Right kidney (tissue), 1 donor: ENCODE measurements at regions not wholly inside any gene's neighbourhood (a gene's known extent, or its start where the extent isn't known, plus 50 kb on each side); places are given as distances from the start of the nearest gene placed in this dataset.

Experiments used
- DNase-seq: peaks from one replicate; pipeline ENCODE4 v3.0.0-alpha.2; 2016

DNA sequence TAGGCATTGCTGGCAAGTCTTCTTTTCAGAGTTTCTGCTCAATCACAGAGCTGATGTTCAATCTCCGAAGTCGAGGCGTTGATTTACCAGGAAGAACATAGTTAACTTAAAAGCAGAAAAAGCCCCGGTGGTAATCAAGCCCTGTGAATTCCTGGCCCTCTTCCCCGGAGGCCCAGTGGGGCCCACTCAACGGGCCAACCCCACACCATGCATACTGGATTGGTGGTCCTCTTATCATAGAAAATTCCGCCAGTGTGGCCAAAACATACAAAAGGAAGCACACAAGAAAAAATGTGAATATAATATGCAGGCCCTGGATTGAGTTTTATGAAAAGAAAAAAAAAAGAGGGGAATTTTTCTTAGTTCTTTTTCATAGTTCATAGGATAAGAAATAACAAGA lies 873.0 kb upstream of the NR2F2 start:
- no peak for DNase-seq

DNA sequence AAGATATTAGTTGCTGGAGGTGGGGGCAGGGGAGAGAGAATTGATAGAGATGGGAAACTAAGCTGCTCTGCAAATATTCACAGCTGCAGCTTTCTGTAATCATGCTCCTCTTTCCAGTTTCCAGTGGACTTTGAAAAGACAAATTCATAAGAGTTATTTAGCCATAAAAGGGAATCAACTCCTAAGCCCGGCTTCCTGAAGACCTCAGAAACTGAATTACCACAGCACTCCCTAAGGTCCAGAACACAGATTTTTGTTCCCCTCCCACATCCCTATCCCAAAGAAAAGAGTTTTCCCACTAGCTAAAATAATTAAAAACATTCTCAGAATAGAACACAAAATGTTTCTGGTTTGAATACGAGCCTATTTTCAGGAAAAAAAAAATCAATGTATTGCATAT lies 871.8 kb upstream of the NR2F2 start:
- DNase-seq = no peak

DNA sequence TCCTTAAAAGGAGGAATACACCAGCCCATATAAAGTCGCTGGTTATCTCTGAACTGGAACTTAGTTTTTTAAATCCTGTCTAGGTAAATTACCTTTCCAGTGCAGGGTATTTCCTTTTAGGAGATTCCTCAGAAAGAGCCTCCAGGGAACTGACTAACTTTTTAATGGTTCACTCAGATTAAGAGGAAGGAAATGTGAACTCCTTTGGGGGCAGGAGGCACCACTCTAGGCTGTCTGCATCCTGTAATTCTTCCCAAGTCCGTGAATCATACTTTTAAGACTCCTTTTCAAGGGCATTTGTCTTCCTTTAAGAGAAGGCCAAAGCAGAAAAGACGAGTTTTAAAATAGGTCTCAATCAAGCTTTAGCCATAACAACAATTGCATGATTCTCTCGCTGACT lies 871.2 kb upstream of the NR2F2 start:
- no peak for DNase-seq

DNA sequence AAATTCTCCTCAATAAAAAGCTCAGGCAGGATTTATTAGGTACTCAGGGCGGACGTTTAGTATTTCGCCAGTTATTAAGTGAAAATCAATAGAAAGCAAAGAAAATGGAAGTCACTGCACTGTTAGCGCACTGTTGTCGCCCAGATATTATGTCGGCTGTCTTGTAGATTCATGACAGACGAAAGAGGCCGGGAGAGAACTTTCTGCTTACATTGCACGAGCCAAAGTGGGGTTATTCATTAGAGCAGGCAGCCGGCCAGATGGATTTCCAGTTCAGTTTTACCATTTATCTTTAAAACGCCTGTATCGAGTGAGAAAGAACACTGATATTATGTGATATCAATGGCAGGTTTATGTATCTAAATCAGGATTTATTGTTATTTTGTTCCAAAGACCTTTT lies 866.0 kb upstream of the NR2F2 start:
- no peak for DNase-seq

DNA sequence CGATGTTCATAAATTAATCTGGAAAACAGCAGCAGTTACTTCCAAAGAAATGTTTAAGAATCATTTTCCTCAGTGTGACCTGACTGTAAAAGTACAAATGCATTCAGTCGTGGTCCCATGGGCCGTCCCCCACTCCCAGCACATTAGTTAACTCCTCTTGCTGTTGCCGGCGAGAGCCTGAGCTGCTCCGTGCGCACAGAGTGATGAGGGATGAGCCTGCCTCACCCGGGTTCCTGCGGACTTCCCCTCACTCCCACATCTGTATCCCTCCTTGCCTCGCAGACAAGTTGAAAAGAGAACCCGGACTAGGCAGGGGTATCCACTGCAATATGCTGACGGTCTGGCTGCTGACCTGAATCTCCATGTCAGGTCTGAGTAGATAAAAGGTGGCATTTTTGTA lies 861.7 kb upstream of the NR2F2 start:
- DNase-seq = no peak

DNA sequence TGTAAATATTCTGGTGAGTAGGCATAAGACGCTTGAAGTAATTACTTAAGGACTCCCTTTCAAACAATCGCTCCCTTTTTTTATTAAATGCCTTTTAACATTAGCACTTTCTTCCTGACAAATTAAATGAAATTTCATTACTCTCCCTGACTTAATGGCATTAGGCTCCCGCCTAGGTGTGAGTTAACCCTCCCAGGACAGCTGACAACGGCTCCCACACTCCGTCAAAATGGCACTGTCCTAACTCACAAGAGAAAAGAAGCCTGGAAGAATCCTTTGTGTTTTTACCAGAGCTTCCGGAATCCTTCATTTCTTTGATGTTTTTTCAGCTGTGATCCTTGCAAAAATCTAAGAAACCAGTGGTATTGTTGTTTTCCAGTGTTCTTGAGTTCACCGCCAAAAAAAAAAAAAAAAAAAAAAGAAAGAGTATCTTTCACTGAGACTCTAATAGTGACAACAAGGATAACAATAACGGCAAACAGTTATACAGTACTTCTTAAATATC lies 861.0 kb upstream of the NR2F2 start:
- no peak for DNase-seq

DNA sequence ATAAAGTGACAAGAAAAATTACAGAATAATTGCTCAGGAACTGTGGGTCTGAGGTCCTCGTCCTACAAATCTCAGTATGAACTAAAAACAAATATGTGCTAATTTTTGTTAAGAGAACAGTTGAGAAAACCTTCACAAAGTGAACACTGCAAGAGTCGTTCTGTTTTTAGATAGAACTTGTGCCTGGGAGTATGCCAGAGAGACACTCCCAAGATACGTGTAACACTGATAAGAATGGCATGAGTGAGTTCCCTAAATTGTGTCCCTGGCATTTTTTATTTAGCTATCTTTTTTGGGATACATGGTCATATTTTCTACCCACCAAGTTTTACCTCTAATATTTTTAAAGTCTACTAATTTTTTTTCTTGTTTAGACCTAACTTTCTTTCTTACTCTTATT lies 860.0 kb upstream of the NR2F2 start:
- no peak for DNase-seq

DNA sequence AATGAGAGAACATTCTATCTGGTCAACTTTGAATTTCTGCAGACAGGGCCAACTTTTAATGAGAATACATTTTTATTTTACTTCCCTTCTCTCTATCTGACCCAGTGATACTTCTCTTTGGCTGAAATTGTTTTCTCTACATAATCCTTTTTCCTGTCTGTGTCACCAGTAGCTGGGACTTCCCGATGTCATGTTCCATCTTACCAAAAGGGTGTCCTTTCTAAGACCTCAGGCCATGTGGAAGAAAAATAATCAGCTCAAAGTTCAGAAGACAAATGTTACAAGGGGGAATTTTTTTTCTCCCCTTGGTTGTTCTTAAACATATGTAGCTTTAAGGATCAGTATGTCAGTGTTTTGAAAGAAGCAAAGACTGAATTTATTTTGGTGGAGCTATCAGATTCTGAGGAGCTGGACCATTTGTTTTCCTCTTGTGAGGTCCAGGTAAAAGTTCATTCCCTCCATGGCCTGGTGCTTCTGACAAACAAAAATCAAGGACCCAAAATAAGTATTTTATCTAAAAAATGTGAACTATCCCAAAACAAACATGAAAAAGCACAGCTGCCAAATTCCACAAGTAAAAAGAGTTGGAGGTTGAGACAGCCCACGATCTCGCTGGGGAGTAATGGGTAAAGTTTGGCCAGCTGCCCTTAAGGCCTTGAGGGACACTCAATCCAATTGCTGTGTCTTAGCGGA lies 859.4 kb upstream of the NR2F2 start:
- no peak for DNase-seq

DNA sequence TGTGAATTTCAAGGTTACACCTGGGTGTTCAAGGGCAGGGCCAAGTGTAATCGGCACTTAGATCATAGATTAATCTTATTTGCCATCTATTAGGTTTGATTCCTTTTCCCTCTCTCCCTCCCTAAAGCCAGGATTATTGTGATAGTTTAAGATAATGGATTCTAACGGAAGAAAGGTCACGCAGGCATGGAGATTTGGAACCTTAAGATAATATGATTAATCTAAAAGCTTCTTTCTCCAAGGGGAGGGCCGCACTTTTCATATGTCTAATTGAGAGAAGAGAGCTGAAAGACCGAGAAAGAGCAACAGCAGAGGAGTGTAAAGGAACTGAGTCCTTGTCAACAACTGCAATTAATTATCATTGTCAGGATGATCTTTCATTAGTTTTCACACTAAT lies 858.8 kb upstream of the NR2F2 start:
- DNase-seq = no peak

DNA sequence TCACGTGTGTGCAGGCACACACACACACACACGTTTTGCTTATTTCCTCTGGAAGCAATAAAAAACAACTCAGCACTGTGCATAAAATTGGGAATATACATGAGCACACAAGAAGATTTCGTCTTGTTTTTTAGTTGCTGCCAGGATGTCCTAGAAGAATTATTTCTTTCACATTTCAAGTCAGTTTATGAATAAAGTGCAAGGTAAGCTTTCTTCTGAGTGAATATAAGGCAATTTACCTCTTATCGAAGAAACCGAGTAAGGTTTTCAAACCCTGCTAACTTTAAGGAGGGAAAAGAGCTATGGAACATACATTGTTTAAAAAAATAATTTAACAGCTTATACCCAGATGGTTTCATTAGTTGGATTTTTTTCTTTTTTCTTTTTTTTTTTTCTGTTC lies 855.4 kb upstream of the NR2F2 start:
- DNase-seq = no peak

DNA sequence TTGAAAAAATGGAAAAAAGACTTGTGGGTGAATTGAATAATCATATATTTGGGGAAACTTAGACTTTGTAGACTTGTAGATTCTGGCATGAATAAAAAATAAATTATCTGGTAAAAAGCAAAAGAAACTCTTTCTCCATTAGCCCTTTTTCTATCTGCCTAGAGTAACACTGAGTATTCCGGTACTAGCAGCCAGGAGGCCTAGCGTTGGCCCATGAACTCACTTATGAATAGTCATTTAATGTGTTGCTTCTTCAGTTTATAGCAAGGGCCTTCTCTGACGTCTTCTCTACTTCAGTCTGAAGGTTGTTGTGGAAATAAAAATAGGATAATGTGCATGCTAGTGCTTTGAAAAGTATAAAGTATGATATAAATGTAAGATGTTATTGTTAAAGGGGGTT lies 851.2 kb upstream of the NR2F2 start:
- no peak for DNase-seq

DNA sequence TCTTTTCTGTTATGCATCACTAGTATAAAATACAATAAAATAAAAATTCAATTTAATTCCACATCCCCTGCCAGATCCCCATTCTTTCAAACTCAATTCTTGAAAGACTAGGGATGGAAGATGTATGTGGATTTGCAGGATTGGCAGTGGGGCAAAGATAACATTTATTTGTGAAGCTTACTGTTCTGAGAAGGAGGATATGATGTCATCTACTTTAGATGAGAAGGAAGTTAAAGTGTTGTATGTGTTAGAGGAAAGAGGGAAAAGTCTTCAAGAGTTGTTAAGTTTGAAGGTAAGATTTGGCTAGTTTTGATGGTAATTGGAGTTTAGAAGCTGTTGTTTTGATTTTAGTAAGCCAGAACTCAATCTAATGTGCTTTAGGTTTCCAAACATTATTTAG lies 845.1 kb upstream of the NR2F2 start:
- no peak for DNase-seq

DNA sequence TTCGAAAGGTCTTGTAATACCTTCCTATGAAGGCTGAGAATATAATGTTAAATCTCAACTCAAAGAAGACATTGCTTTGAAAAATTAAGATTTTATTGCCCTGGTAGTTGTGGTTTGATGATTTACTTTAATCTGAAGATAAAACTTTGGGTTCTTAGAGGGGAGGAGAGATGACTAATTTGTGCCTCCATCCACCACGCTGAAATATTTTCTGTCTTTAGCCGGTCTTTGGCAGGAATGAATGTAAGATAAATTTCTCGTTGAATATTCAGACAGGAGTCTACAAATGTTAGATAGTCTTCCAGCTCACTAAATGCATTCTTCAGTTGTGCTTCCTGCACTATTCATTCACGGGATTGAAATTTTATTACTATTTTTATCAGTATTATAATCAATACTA lies 844.3 kb upstream of the NR2F2 start:
- DNase-seq = no peak

DNA sequence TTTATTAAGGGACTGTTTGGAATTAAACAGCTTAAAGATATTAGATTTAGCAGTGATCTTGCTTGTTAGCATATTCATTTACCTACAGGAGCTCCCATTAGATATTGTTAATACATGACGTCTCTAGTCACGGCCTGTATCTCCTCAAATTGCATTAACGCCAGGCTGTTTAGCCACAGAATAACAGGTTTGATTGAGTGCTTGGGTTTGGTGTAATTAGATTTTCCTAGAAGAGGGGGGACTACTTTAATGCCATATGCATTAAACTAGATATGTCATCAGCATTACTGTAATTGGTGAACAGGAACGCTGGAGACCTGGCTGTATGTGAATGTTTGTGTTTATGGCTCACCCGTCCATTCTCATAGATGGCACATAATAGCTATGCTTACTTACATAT lies 841.4 kb upstream of the NR2F2 start:
- no peak for DNase-seq

DNA sequence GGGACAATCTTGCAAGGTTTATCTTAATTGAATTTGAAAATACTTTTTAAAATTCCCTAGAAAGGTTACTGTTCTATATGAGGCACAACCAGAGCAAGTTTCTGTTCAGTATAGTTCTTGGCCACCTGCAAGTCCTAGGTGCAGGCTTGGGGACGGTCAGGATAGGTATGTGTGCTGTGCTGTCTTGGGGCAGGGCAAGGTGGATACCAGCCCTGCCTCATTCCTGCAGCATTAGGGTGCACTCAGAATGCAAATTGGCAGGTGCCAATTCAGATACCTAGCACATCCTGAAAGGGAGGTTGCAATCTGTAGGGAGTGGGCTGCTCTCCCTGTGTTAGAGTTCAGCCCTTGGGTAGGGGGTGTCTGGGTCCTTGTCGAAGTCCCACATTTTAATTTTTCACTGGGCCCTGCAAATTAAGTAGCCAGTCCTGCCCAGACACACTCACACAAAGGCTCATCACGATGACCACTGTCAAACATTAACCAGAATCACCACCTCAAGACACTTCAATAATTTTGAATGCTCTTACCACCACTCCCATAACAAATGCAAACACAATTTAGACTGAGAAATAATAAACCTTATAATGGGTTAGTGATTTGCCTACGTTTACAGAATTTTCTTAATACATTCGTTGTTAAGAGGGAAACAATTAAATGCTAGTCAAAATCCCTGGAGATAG lies 838.0 kb upstream of the NR2F2 start:
- DNase-seq = no peak

DNA sequence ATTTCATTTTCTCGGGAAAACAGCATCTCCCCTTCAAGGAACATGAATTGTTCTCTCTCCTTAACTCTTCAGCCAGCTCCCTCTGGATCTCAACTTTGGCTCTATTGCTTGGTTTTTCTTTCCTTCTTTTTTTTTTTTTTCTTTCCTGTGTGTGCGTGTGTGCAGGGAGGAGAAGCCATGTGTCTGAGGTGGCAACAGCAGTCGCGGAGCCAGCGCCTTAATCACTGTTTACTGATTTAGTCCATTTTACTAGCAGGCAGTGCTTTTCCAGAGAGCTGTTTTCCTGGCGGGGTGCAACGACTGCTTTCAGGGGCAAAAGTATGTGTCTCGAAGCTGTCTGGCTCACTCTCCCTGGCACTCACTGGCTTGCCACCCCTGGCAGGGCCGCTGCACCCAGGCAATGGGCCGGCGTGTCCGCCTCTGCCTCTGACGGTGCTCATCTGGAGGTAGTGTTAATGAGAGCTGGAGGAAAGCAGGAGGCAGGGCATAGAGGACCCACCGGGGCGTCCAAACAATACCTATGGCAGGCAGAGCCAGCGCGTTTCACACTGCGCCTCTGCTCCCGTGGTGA lies 835.4 kb upstream of the NR2F2 start:
- DNase-seq = no peak

DNA sequence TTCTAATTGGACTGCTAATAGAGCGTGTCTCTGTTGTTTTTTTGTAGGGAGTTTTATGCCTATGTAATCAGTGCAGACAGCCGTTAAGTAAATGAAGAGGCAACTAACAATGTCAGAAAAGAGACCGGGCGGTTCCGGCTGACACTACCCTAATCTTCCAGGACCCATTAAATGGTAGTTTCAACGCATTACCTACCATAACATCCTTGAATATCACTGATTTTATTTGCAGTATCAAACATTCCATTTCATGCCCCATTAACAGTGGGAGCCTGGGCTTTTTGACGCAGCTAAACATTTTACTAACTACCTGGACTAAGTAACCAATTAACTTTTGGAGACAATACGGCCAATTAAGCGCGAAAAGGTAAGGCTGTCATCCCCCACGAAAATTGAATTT lies 832.9 kb upstream of the NR2F2 start:
- no peak for DNase-seq

DNA sequence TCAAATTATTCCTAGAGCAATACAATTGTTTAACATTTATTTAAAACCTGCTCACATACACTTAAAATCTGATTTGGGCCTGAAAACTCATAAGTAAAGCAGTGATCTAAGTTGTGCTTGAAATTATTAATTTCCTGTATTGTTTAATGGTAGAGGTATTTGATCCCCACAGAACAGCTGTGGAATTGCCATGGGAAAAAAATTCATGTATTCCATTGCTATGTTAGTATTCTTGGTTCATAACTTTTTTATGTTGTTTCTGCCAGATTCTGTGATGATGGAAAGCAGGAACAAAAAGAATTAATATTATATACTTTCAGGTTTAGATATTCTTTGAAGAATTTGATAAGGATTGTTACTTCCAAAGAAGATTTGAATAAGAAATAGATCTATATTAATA lies 831.5 kb upstream of the NR2F2 start:
- DNase-seq = no peak

DNA sequence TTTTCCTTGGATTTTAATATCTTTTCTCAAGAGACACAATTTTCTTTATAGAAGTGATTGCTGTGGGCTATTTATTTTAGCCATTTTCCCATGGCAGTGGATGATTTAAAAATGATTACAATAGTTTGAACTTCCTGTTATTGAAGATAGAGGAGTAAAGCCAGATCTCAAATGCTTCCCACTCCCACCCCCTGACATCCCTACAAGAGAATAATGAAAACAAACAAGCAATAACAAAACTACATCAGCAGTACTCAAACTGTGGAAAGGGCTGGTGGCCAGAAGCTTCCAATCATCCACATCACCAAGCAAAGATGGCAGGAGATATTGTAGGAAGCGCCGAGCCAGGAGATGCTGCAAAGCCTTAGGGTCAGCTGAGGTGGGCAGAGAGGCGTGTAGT lies 831.1 kb upstream of the NR2F2 start:
- DNase-seq = no peak

DNA sequence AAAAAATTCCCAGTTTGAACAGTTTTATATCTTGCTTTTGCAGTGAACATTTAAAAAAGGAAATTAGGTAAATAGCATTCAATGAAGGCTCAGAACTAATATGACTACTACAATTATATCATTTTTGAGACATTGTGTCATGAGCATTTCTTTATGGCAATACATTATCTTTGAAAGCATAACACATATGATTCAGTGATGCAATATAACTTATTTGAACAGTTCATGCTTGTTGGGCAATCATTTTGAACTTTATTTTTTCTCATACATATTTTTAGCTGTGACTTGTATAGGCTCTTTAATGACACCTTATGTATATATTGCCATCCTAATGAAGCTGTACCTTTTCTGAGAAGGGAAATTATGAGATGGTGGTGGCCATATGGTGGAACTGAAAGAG lies 828.6 kb upstream of the NR2F2 start:
- DNase-seq = no peak

DNA sequence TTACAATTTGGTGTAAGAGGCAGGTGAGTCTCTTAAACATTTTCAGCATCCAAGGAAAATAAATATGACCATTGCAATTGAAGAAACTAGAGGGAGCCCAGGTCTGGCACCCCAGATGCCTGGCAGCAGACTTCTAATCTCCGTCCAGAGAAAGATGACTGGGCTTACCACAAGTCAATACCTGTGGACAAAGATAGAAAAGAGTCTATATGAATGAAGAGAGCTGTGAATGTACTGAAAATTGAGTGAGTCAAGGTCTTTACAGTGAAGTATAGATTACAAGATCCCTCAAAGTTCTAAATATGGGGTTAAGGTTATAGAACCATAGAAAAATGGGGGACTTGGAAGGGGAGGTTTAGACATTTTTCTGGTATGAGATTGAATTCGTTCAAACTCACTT lies 827.4 kb upstream of the NR2F2 start:
- no peak for DNase-seq

DNA sequence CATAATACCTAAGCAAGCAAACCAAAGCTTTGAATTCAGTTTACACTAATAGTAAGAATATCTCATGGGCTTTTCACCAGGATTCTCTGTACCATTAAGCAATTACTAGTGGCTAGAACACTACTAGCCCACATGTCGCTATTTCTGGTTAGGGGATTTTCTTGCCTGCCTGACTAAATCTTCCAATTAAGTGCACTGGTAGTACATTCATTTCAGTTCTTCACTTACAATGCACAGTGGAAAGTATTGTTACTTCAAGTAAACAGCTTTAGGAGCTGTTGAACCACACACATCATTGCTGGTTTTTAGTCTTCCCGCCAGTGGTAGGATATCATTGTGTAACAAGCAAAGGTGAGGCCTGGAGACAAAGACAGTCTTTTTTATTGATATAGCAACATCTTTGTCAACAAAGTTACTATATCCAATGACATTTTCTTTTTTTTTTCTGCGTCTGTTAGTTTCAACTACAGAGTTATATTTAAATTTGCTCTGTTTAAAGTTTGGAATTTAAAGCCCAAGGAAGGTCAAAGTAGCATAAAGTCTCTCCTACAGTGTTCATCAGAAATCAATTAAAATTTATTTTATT lies 826.8 kb upstream of the NR2F2 start:
- no peak for DNase-seq

DNA sequence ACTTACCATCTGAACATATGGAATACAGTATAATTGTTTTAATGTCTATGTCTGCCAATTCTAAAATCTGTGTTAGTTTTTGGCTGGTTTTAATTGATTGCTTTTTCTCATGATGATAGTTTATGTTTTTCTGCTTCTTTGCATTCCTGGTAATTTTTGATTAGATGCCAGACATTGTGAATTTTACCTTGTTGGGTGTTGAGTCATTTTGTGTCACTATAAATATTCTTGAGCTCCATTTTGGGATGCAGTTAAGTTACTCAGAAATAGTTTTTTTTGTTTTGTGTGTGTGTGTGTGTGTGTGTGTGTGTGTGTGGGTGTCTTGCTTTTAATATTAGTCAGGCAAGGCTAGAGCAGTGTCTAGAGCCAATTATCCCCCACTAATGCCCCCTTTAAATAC lies 818.8 kb upstream of the NR2F2 start:
- no peak for DNase-seq

DNA sequence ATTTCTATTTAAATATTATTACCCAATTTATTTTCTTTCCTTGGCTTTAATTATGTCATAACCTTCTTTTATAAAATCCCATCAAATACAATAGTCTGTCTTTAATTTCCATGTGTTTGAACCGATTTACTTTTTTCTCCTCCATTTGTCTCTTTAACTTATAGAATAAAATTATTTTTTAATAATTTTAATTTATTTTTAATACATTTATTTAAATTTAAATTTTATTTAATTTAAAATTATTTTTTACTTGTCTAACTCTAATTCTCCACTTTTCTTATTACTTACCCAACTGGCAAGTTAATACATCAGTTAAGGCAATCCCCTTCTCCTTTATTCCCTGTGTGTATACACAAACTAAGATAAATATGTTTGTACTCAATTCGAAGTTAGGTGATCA lies 817.6 kb upstream of the NR2F2 start:
- no peak for DNase-seq
